HUES48 (cell line): ENCODE measurements at regions not wholly inside any gene's neighbourhood (a gene's known extent, or its start where the extent isn't known, plus 50 kb on each side); places are given as distances from the start of the nearest gene placed in this dataset.

Experiments used
- H3K27ac ChIP-seq: one replicate; pipeline ENCODE4 v1.7.0; 2013; ENCODE audit warnings: low read depth, low read length, inconsistent platforms
- H3K27me3 ChIP-seq: 2 replicates; pipeline ENCODE4 v1.6.1; 2013; ENCODE audit warnings: mild to moderate bottlenecking, low read length; ENCODE audit not compliant: control insufficient read depth, insufficient read depth
- H3K36me3 ChIP-seq: 2 replicates; pipeline ENCODE4 v1.6.1; 2013; ENCODE audit warnings: low read length; ENCODE audit not compliant: control insufficient read depth, insufficient read depth
- H3K4me1 ChIP-seq: 2 replicates; pipeline ENCODE4 v1.6.1; 2013; ENCODE audit warnings: mild to moderate bottlenecking, low read length; ENCODE audit not compliant: control insufficient read depth, insufficient read depth
- H3K4me3 ChIP-seq: 2 replicates; pipeline ENCODE4 v1.5.1; 2013; ENCODE audit warnings: mild to moderate bottlenecking, low read depth, low read length
- H3K9ac ChIP-seq: 2 replicates; pipeline ENCODE4 v1.6.1; 2013; ENCODE audit warnings: mild to moderate bottlenecking, low read depth, low read length, moderate library complexity
- H3K9me3 ChIP-seq: 2 replicates; pipeline ENCODE4 v1.6.1; 2013; ENCODE audit warnings: low read length; ENCODE audit not compliant: control insufficient read depth, insufficient read depth

GRCh38 chr11:27191639-27192038 is 151.0 kb downstream of the BBOX1 start:
- Histone ChIP-seq H3K4me3 (no peak overlapping the region), H3K27me3 (no peaks in the 10 kb centered on the region), H3K9ac (no peak overlapping the region), H3K4me1 (peaks cover 5% of the 10 kb centered on the region; the same call in 1 of the 2 replicates), H3K36me3 (no peaks in the 10 kb centered on the region), H3K9me3 (no peaks in the 10 kb centered on the region), H3K27ac (no peak overlapping the region)

GRCh38 chr11:27188696-27189095 is 148.1 kb downstream of the BBOX1 start:
- H3K36me3 ChIP-seq = no peaks in the 10 kb centered on the region
- H3K9ac ChIP-seq = no peak overlapping the region
- H3K4me3 ChIP-seq = no peak overlapping the region
- H3K27me3 ChIP-seq = no peaks in the 10 kb centered on the region
- no peaks in the 10 kb centered on the region for H3K9me3 ChIP-seq
- H3K4me1 ChIP-seq = no peaks in the 10 kb centered on the region
- H3K27ac ChIP-seq = peak overlapping the region; percentile 23

GRCh38 chr11:27187848-27188621 is 147.4 kb downstream of the BBOX1 start:
- Histone ChIP-seq H3K27ac (peak overlapping the region; percentile 23), H3K9ac (no peak overlapping the region), H3K36me3 (no peaks in the 10 kb centered on the region), H3K4me1 (no peaks in the 10 kb centered on the region), H3K9me3 (no peaks in the 10 kb centered on the region), H3K27me3 (no peaks in the 10 kb centered on the region), H3K4me3 (no peak overlapping the region)

- no peaks in the 10 kb centered on the region for H3K27me3 ChIP-seq
- H3K4me3 ChIP-seq = no peak overlapping the region
- H3K36me3 ChIP-seq = no peaks in the 10 kb centered on the region
- H3K4me1 ChIP-seq = no peaks in the 10 kb centered on the region
- H3K27ac ChIP-seq = no peak overlapping the region
- no peak overlapping the region for H3K9ac ChIP-seq
- H3K9me3 ChIP-seq = no peaks in the 10 kb centered on the region
Measured at GRCh38 chr11:27187075-27187847, 146.6 kb downstream of the BBOX1 start.

- H3K9ac ChIP-seq = no peak overlapping the region
- H3K4me3 ChIP-seq = no peak overlapping the region
- H3K36me3 ChIP-seq = no peaks in the 10 kb centered on the region
- H3K27me3 ChIP-seq = no peaks in the 10 kb centered on the region
- no peak overlapping the region for H3K27ac ChIP-seq
- H3K9me3 ChIP-seq = no peaks in the 10 kb centered on the region
- H3K4me1 ChIP-seq = no peaks in the 10 kb centered on the region
Measured at GRCh38 chr11:27186580-27186979, 146.0 kb downstream of the BBOX1 start.

GRCh38 chr11:27184458-27185312 is 144.1 kb downstream of the BBOX1 start:
- no peak overlapping the region for H3K27ac ChIP-seq
- H3K36me3 ChIP-seq = no peaks in the 10 kb centered on the region
- H3K4me3 ChIP-seq = no peak overlapping the region
- H3K9ac ChIP-seq = no peak overlapping the region
- no peaks in the 10 kb centered on the region for H3K27me3 ChIP-seq
- H3K4me1 ChIP-seq = no peaks in the 10 kb centered on the region
- H3K9me3 ChIP-seq = no peaks in the 10 kb centered on the region

- Histone ChIP-seq H3K4me1 (no peaks in the 10 kb centered on the region), H3K9ac (no peak overlapping the region), H3K9me3 (no peaks in the 10 kb centered on the region)
Measured at GRCh38 chr11:27183672-27184457, 143.2 kb downstream of the BBOX1 start.

GRCh38 chr11:27179334-27179733 is 138.7 kb downstream of the BBOX1 start:
- Histone ChIP-seq H3K27ac (no peak overlapping the region), H3K9ac (no peak overlapping the region), H3K36me3 (no peaks in the 10 kb centered on the region), H3K9me3 (no peaks in the 10 kb centered on the region), H3K4me3 (no peak overlapping the region), H3K27me3 (no peaks in the 10 kb centered on the region), H3K4me1 (no peaks in the 10 kb centered on the region)

More at GRCh38 chr11:27183672-27184457, 143.2 kb downstream of the BBOX1 start:
- Histone ChIP-seq H3K36me3 (no peaks in the 10 kb centered on the region), H3K27ac (no peak overlapping the region), H3K4me3 (no peak overlapping the region), H3K27me3 (no peaks in the 10 kb centered on the region)

GRCh38 chr11:27178859-27179258 is 138.2 kb downstream of the BBOX1 start:
- no peak overlapping the region for H3K9ac ChIP-seq
- no peak overlapping the region for H3K27ac ChIP-seq
- H3K36me3 ChIP-seq = no peaks in the 10 kb centered on the region
- no peaks in the 10 kb centered on the region for H3K9me3 ChIP-seq
- no peaks in the 10 kb centered on the region for H3K4me1 ChIP-seq
- no peak overlapping the region for H3K4me3 ChIP-seq
- H3K27me3 ChIP-seq = no peaks in the 10 kb centered on the region
